Testis (tissue), 2 donors: ENCODE measurements at regions not wholly inside any gene's neighbourhood (a gene's known extent, or its start where the extent isn't known, plus 50 kb on each side); places are given as distances from the start of the nearest gene placed in this dataset.

Experiments
- CTCF ChIP-seq, 3 experiments: fragments of 450-650 bp in 2 of 3; fragments of 200-600 bp in 1 of 3; sonication (generic) in 1 of 3; IDR thresholded peaks; one replicate each; pipeline ENCODE4 v1.5.1; 2016 to 2019; ENCODE audit warnings: antibody characterized with exemption in 3 of 3, mild to moderate bottlenecking in 2 of 3, moderate library complexity in 1 of 3
- POLR2A ChIP-seq: fragments of 450-650 bp; IDR thresholded peaks from one replicate; pipeline ENCODE4 v1.6.1; 2017; ENCODE audit warnings: antibody characterized with exemption, mild to moderate bottlenecking, moderate library complexity

- TF ChIP-seq CTCF (IDR thresholded peaks at IDR 0.05) (no peak), POLR2A (no peak)
These were observed 99.4 kb downstream of the CBLN2 start for GRCh38 chr18:72444798-72445155.
